HG02610 (cell line): ENCODE measurements at regions not wholly inside any gene's neighbourhood (a gene's known extent, or its start where the extent isn't known, plus 50 kb on each side); places are given as distances from the start of the nearest gene placed in this dataset.
"Not testable (repeated sequence)": the region's sequence is repeated elsewhere in the genome, so short reads cannot be mapped to it uniquely, and the experiment has no call there.

Experiments used
- ATAC-seq: cut with Tn5 transposase; IDR thresholded peaks from one replicate; pipeline ENCODE4 v1.9.1; 2021; ENCODE audit warnings: mild to moderate bottlenecking, moderate library complexity; ENCODE audit not compliant: unreplicated experiment

GRCh38 chr10:21406595-21407193 lies 118.8 kb downstream of the SKIDA1 start:
- ATAC-seq = no peak

DNA sequence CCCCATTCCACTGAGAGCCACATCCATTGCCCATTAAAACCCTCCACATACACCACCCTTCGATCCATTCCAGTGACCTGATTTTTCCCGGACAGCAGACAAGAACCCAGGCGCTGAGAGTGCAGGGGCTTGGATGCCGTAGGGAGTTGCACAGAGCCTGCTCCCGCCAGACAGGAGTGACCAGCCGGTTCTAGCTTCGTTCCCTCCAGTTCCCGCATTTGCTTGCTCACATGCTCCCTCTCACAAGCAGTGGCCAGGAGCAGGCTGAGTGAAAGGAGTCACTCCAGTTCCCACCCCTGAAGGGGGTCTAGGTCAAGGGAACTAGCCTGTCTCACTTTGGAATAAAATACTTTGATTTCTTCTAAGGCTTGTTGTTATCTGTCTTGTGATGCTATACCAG lies 119.5 kb downstream of the SKIDA1 start:
- ATAC-seq = no peak

GRCh38 chr10:21403256-21404015 lies 122.0 kb downstream of the SKIDA1 start:
- ATAC-seq = no peak

- ATAC-seq = no peak
These were observed 122.8 kb downstream of the SKIDA1 start for GRCh38 chr10:21402606-21403083.

DNA sequence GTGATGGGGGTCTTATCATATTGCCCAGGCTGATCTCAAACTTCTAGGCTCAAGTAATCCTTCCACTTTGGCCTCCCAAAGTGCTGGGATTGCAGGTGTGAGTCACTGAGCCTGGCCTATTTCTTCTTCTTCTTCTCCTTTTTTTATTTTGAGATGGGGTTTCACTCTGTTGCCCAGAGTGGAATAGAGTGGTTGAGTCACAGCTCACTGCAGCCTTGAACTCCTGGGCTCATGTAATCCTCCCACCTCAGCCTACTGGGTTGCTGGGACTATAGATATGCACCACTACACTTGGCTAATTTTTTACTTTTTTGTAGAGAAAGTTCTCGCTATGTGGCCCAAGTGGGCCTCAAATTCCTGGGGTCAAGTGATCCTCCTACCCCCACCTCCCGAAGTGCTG lies 124.3 kb downstream of the SKIDA1 start:
- no peak for ATAC-seq

DNA sequence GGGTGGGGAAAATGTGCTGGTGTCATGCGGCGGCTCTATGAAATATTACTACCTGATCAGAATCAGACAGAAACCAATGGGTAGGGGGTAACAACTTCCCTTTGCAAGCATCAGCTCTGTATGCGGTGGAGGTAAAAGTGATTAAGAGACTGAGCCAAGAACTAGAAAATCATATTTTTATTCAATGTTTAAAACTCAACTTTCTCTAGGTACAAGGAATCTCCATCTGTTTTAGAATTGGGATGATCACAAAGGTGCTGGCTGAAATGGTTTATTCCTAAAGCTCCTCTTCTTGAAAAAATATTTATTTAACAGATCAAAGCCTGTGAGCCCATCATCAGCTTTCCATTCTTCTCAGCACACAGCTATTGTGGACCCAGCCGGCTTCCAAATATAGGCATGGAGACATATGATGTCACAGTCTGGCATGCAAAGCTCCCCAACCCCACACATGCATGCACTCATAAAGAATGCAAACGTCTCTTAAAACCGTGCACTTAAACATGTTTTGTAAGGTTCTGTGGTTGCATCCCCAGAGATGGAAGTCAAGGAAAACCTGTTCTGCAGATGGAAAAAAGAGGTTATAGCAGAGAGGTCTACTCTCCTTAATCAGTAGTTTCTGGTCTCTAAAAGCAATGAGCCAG lies 126.0 kb downstream of the SKIDA1 start:
- ATAC-seq = no peak

GRCh38 chr10:21398563-21399231 lies 126.8 kb downstream of the SKIDA1 start:
- no peak for ATAC-seq

- no peak for ATAC-seq
These were observed 128.6 kb downstream of the SKIDA1 start for GRCh38 chr10:21396889-21397288.

DNA sequence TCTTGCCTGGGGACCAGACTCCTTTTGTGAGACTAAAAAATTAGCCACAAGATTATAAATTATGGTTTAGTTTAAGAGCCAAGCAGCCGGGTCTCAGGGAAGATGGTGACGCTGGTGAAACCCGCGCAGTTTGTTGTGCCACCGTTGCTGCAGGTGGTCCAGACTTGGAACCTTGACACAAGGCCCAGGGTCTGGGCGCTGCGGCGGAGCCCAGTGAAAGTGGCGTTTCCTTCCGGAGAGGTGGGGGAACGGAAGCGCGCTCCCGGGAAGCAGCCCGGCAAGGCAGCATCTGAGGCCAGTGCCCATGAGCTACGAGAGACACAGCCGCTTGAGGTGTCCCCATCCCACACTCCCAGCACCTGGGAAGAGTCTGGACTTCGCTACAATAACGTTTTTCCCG lies 131.6 kb downstream of the SKIDA1 start:
- no peak for ATAC-seq

DNA sequence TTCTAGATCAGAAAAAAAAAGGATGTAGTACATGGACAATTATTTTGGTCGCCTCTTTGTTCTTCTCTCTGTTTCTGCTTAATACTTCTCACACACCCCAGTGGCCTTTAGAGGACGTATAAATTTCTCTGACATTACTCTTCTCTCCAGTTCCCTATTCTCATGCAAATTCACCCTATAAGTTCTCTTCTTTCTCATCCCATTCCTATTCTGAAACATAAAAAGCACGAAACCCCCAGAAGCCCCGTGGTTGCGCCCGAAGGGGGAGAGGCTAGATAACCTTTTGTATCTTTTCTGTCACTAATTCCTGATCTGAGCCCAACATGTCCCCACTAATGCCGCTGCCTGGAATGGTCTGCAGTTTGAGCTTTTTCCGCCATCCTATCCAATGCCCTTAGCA lies 136.9 kb downstream of the SKIDA1 start:
- no peak for ATAC-seq

- no peak for ATAC-seq
These were observed 137.6 kb downstream of the SKIDA1 start for GRCh38 chr10:21387868-21388267.

GRCh38 chr10:21385996-21386585 lies 139.4 kb downstream of the SKIDA1 start:
- ATAC-seq = no peak

- ATAC-seq = no peak
These were observed 139.9 kb downstream of the SKIDA1 start for GRCh38 chr10:21385536-21385935.

DNA sequence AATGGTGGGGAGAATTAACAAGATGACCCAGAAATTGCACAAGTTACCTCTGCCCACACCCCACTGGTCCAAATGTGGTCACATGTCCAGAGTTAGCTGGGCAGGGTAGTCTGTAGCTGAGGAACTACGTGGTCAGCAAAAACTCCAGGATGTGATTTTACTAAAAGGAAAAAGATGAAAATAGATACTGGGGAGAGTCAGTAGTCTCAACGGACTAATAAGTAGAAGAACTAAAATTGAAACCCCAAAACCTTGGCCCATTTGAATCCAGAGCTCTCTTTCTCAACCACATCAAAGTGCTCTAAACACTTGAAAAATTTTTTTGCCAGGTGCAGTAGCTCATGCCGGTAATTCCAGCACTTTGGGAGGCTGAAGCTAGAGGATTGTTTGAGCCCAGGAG lies 146.3 kb downstream of the SKIDA1 start:
- no peak for ATAC-seq

GRCh38 chr10:21375274-21375673 lies 150.2 kb downstream of the SKIDA1 start:
- ATAC-seq = not testable (repeated sequence)

DNA sequence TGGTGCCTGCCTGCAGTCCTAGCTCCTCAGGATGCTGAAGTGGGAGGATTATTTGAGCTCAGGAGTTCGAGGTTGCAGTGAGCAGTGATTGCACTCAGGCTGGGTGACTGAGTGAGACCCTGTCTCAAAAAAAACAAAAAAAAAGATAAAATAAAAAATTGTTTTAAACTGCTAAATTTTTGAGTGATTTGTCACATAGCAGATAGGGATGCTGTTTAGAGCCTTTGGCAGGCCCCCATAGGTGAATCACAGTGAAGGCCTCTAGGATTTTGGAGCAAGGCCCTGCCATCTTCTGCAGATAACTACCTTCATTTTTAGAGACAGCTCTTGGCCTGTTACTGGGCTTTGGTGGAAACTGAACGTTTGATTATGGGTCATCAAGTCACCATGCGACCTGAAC lies 151.6 kb downstream of the SKIDA1 start:
- ATAC-seq = not testable (repeated sequence)

DNA sequence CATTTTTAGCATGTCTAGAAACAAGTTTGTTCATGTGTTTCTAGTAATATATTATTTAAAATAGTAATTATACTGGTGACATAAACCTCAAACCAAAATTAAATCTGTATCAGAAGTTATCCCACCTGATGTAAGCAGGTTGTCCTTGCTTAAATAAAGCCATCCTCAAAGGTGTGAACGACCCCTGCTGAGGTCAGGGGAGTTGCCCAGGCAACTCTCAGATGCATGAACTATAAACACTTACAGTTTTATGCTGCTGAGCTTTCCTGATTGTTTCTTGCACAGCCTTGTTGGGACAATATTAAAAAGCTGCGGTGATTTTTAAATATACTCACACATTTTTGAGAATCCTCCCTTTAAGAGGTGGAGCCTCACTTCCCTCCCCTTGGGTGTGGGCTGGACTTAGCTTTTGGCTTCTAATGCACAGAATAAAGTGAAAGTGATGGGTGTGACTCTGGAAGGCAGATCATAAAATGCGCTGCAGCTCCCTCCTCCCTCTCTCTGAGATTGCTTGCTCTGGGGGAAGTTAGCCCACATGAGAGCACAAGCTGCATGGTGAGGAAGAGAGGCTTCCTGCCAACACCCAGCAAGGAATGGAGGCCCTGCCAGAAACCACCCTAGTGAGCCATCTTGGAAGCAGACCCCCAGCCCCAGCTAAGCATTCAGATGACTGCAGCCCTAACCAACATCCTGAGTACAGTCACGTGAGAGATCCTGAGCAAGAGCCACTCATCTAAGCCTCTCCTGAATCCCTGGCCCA lies 152.7 kb downstream of the SKIDA1 start:
- ATAC-seq = no peak

DNA sequence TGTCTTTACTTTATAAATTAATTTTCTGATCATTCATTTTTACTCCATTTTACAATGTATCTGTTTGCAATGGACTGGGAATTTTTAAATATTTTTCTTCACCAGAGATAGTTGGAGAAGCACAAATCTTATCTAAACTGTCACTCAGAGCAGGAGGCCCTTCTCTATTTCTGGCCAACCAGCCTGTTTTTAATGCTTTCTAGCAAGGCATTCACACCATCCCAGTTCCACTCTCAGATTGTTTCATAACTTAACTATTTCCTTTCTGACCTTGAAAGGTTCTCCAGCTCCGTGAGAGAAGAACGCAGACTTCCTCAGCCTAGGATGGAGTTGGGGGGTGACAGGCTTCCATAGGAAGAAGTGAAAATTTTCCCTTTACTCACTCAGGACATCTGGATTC lies 155.8 kb downstream of the SKIDA1 start:
- no peak for ATAC-seq

GRCh38 chr10:21368728-21369425 lies 156.6 kb downstream of the SKIDA1 start:
- no peak for ATAC-seq
